ENCODE measurements at regions not wholly inside any gene's neighbourhood (a gene's known extent, or its start where the extent isn't known, plus 50 kb on each side); places are given as distances from the start of the nearest gene placed in this dataset.

- DNase-seq (ENCODE audit: low spot score), result no peak
These were observed 100.5 kb upstream of the TMCC3 start for GRCh38 chr12:94750864-94751263.

GRCh38 chr12:94749890-94750289 is 99.5 kb upstream of the TMCC3 start:
- DNase-seq (ENCODE audit: low spot score), result no peak

- no peak for DNase-seq (ENCODE audit: low spot score)
These were observed 99.1 kb upstream of the TMCC3 start for GRCh38 chr12:94749455-94749854.

GRCh38 chr12:94748726-94749421 is 98.5 kb upstream of the TMCC3 start:
- DNase-seq (ENCODE audit: low spot score), result no peak

- no peak for DNase-seq (ENCODE audit: low spot score)
These were observed 95.2 kb upstream of the TMCC3 start for GRCh38 chr12:94745562-94745961.

GRCh38 chr12:94743174-94743573 is 92.8 kb upstream of the TMCC3 start:
- DNase-seq (ENCODE audit: low spot score), result no peak

GRCh38 chr12:94740601-94741362 is 90.4 kb upstream of the TMCC3 start:
- no peak for DNase-seq (ENCODE audit: low spot score)

GRCh38 chr12:94736820-94737219 is 86.5 kb upstream of the TMCC3 start:
- no peak for DNase-seq (ENCODE audit: low spot score)

GRCh38 chr12:94736004-94736403 is 85.6 kb upstream of the TMCC3 start:
- DNase-seq (ENCODE audit: low spot score), result no peak

- no peak for DNase-seq (ENCODE audit: low spot score)
These were observed 83.4 kb upstream of the TMCC3 start for GRCh38 chr12:94733727-94734126.

GRCh38 chr12:94732367-94732990 is 82.1 kb upstream of the TMCC3 start:
- DNase-seq (ENCODE audit: low spot score), result no peak

GRCh38 chr12:94731733-94732360 is 81.5 kb upstream of the TMCC3 start:
- DNase-seq (ENCODE audit: low spot score), result no peak

GRCh38 chr12:94730847-94731246 is 80.5 kb upstream of the TMCC3 start:
- DNase-seq (ENCODE audit: low spot score), result no peak

- no peak for DNase-seq (ENCODE audit: low spot score)
These were observed 76.0 kb upstream of the TMCC3 start for GRCh38 chr12:94726236-94726835.

GRCh38 chr12:94725375-94726168 is 75.2 kb upstream of the TMCC3 start:
- no peak for DNase-seq (ENCODE audit: low spot score)

- DNase-seq (ENCODE audit: low spot score), result no peak
These were observed 72.3 kb upstream of the TMCC3 start for GRCh38 chr12:94722664-94723063.

GRCh38 chr12:94721173-94721572 is 70.8 kb upstream of the TMCC3 start:
- DNase-seq (ENCODE audit: low spot score), result no peak

- peak; percentile 5 for DNase-seq (ENCODE audit: low spot score)
These were observed 67.8 kb upstream of the TMCC3 start for GRCh38 chr12:94718114-94718513.

- DNase-seq (ENCODE audit: low spot score), result no peak
These were observed 67.3 kb upstream of the TMCC3 start for GRCh38 chr12:94717656-94718055.

- DNase-seq (ENCODE audit: low spot score), result no peak
These were observed 66.8 kb upstream of the TMCC3 start for GRCh38 chr12:94717108-94717507.

GRCh38 chr12:94716339-94716738 is 66.0 kb upstream of the TMCC3 start:
- no peak for DNase-seq (ENCODE audit: low spot score)

All from A172 (cell line).